Heart left ventricle (tissue), 13 donors: ENCODE measurements at regions not wholly inside any gene's neighbourhood (a gene's known extent, or its start where the extent isn't known, plus 50 kb on each side); places are given as distances from the start of the nearest gene placed in this dataset.

ENCODE experiments used
- CTCF ChIP-seq, 12 donors: fragments of 200-600 bp; sonication (generic) in 4 of 12; IDR thresholded peaks; one replicate each; pipeline versions ENCODE4 v1.5.0 to v1.8.0; 2018 to 2022; ENCODE audit warnings: antibody characterized with exemption in 12 of 12, mild to moderate bottlenecking in 5 of 12
- POLR2A ChIP-seq, 2 donors: fragments of 450-650 bp; IDR thresholded peaks; one replicate each; pipeline ENCODE4 v1.6.1; 2017; ENCODE audit warnings: antibody characterized with exemption in 2 of 2, mild to moderate bottlenecking in 2 of 2, moderate library complexity in 2 of 2
- donor health status: ischemic (EF 13 %, LVEDD 7.1; RV severe dilation, severe dysfunction).
- donor health status: DM: no; HTN: yes; CAD: no.
- donor health status: DM: no; HTN: no; CAD: no.
- donor health status: ischemic (EF 25% LVEDD 6.9; RV normal size, moderate dysfunction).
- donor health status: ischemic (EF 25% LVEDD 5.7; RV mildly dilated, moderate dysfunction).
- donor health status: ischemic (EF 35%, LVEDD 5.7; RV mildly dilated, moderate dysfunction).
- donor health status: nonischemic (EF 11% LVEDD 7.7; RV severe dilation, severe dysfunction).
- donor health status: DM: yes; HTN: yes; CAD: no.
- donor health status: PGD.
- donor health status: ischemic (EF 29% LVEDD 5.4; RV normal size, mild dysfunction).
- donor health status: nonischemic (EF 23%, LVEDD 6.1; RV moderate dilation, normal function).

- TF ChIP-seq CTCF (IDR thresholded peaks at IDR 0.05) = no peak
- TF ChIP-seq POLR2A (IDR thresholded peaks at IDR 0.05) = no peak
Observed at GRCh38 chr21:28344985-28345384, 647.7 kb downstream of the LTN1 start.
